Nephron (organoid): ENCODE measurements at regions not wholly inside any gene's neighbourhood (a gene's known extent, or its start where the extent isn't known, plus 50 kb on each side); places are given as distances from the start of the nearest gene placed in this dataset.

Experiments
- H3K27ac Mint-ChIP-seq, 3 experiments: 2 replicates each; pipeline ENCODE4 v1.8.0; 2020; ENCODE audit warnings: mixed read lengths in 3 of 3, mild to moderate bottlenecking in 2 of 3, moderate library complexity in 1 of 3
- H3K27me3 Mint-ChIP-seq: 2 replicates; pipeline ENCODE4 v1.8.0; 2021; ENCODE audit warnings: low read depth, mild to moderate bottlenecking, moderate library complexity, mixed read lengths
- H3K36me3 Mint-ChIP-seq: 2 replicates; pipeline ENCODE4 v1.8.0; 2020; ENCODE audit warnings: low read depth, mixed read lengths
- H3K4me1 Mint-ChIP-seq: 2 replicates; pipeline ENCODE4 v1.8.0; 2020; ENCODE audit warnings: mixed read lengths
- H3K4me3 Mint-ChIP-seq, 3 experiments: 2 replicates each; pipeline ENCODE4 v1.8.0; 2020; ENCODE audit warnings: mild to moderate bottlenecking in 3 of 3, mixed read lengths in 3 of 3, moderate library complexity in 2 of 3
- H3K9me3 Mint-ChIP-seq: 2 replicates; pipeline ENCODE4 v1.8.0; 2020; ENCODE audit warnings: mixed read lengths
- CTCF ChIP-seq, 3 experiments: fragments of 200-600 bp; sonication (generic); IDR thresholded peaks; one replicate each; pipeline ENCODE4 v1.5.0; 2021; ENCODE audit warnings: antibody characterized with exemption in 3 of 3; ENCODE audit not compliant: unreplicated experiment in 3 of 3

GRCh38 chr3:164521139-164521538 is 557.2 kb downstream of the SI start:
- Mint-ChIP-seq H3K27ac (no peak overlapping the region), H3K36me3 (no peaks in the 10 kb centered on the region), H3K27me3 (no peaks in the 10 kb centered on the region), H3K9me3 (peaks cover 3% of the 10 kb centered on the region), H3K4me3 (no peak overlapping the region), H3K4me1 (no peaks in the 10 kb centered on the region)
- TF ChIP-seq CTCF (IDR thresholded peaks at IDR 0.05; ENCODE audit: unreplicated experiment in 3 of 3), result no peak

GRCh38 chr3:164515256-164515655 is 563.0 kb downstream of the SI start:
- Mint-ChIP-seq H3K27ac (no peak overlapping the region), H3K4me3 (no peak overlapping the region), H3K36me3 (no peaks in the 10 kb centered on the region), H3K4me1 (no peaks in the 10 kb centered on the region), H3K27me3 (no peaks in the 10 kb centered on the region), H3K9me3 (peaks cover 3% of the 10 kb centered on the region)
- TF ChIP-seq CTCF (IDR thresholded peaks at IDR 0.05; ENCODE audit: unreplicated experiment in 3 of 3), result no peak

GRCh38 chr3:164514576-164514975 is 563.7 kb downstream of the SI start:
- Mint-ChIP-seq H3K27ac (no peak overlapping the region), H3K36me3 (no peaks in the 10 kb centered on the region), H3K4me1 (no peaks in the 10 kb centered on the region), H3K27me3 (no peaks in the 10 kb centered on the region), H3K4me3 (no peak overlapping the region), H3K9me3 (peaks cover 3% of the 10 kb centered on the region)
- no peak for TF ChIP-seq CTCF (IDR thresholded peaks at IDR 0.05; ENCODE audit: unreplicated experiment in 3 of 3)

- no peaks in the 10 kb centered on the region for H3K36me3 Mint-ChIP-seq
- H3K4me3 Mint-ChIP-seq, result no peak overlapping the region
- H3K27me3 Mint-ChIP-seq, result no peaks in the 10 kb centered on the region
- no peak for TF ChIP-seq CTCF (IDR thresholded peaks at IDR 0.05; ENCODE audit: unreplicated experiment in 3 of 3)
- no peak overlapping the region for H3K27ac Mint-ChIP-seq
- H3K9me3 Mint-ChIP-seq, result no peaks in the 10 kb centered on the region
- no peaks in the 10 kb centered on the region for H3K4me1 Mint-ChIP-seq
These were observed 570.4 kb downstream of the SI start for GRCh38 chr3:164507886-164508285.

- no peaks in the 10 kb centered on the region for H3K36me3 Mint-ChIP-seq
- H3K4me1 Mint-ChIP-seq, result no peaks in the 10 kb centered on the region
- peaks cover 4% of the 10 kb centered on the region for H3K9me3 Mint-ChIP-seq
- H3K4me3 Mint-ChIP-seq, result no peak overlapping the region
- H3K27ac Mint-ChIP-seq, result peak overlapping the region in 1 of 3 experiments; percentile 59
- TF ChIP-seq CTCF (IDR thresholded peaks at IDR 0.05; ENCODE audit: unreplicated experiment in 3 of 3), result no peak
- H3K27me3 Mint-ChIP-seq, result no peaks in the 10 kb centered on the region
These were observed 579.4 kb downstream of the SI start for GRCh38 chr3:164498917-164499316.

GRCh38 chr3:164488893-164489292 is 589.4 kb downstream of the SI start:
- Mint-ChIP-seq H3K4me3 (no peak overlapping the region), H3K27ac (no peak overlapping the region), H3K27me3 (no peaks in the 10 kb centered on the region), H3K9me3 (no peaks in the 10 kb centered on the region), H3K36me3 (no peaks in the 10 kb centered on the region), H3K4me1 (no peaks in the 10 kb centered on the region)
- no peak for TF ChIP-seq CTCF (IDR thresholded peaks at IDR 0.05; ENCODE audit: unreplicated experiment in 3 of 3)
